ENCODE measurements at regions not wholly inside any gene's neighbourhood (a gene's known extent, or its start where the extent isn't known, plus 50 kb on each side); places are given as distances from the start of the nearest gene placed in this dataset.

DNA sequence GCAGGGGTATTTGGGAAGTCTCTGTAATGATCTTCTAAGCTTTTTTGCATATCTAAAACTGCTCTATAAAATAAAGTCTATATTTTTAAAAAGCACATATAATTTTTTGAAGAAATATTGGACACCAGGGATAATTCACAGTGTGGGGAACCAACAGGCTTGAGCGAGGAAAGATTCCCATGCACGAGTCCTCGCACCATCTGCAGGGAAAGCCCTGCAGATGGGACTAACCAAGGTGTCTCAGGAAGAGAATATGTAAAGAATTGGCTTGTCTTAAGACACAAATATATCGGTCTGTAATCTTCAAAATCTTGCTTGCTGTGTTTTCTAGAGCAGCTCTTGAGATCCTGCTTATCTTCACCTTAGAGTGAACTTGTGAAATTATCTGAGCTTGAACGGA is 77.2 kb upstream of the SEMA6D start:
- no TSS peak for BruUV-seq (replicated peaks)
- no peak for TF ChIP-seq EZH2phosphoT487 (IDR thresholded peaks at IDR 0.05; ENCODE audit: borderline replicate concordance, low read depth, low read length)
- TF ChIP-seq, protein P1, sequence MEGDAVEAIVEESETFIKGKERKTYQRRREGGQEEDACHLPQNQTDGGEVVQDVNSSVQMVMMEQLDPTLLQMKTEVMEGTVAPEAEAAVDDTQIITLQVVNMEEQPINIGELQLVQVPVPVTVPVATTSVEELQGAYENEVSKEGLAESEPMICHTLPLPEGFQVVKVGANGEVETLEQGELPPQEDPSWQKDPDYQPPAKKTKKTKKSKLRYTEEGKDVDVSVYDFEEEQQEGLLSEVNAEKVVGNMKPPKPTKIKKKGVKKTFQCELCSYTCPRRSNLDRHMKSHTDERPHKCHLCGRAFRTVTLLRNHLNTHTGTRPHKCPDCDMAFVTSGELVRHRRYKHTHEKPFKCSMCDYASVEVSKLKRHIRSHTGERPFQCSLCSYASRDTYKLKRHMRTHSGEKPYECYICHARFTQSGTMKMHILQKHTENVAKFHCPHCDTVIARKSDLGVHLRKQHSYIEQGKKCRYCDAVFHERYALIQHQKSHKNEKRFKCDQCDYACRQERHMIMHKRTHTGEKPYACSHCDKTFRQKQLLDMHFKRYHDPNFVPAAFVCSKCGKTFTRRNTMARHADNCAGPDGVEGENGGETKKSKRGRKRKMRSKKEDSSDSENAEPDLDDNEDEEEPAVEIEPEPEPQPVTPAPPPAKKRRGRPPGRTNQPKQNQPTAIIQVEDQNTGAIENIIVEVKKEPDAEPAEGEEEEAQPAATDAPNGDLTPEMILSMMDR (conservative IDR thresholded peaks at IDR 0.05; ENCODE audit: low read length), result no peak

GRCh38 chr15:47640901-47641300 is 76.4 kb upstream of the SEMA6D start:
- Histone ChIP-seq H3K4me2 (ENCODE audit: low read length) (no peak overlapping the region), H3K36me3 (ENCODE audit: insufficient read depth, low read length) (no peaks in the 10 kb centered on the region), H2AFZ (ENCODE audit: low read length) (no peak overlapping the region), H3K9me3 (ENCODE audit: low read length) (no peaks in the 10 kb centered on the region), H3K4me1 (ENCODE audit: insufficient read depth, low read length, poor library complexity, severe bottlenecking) (no peaks in the 10 kb centered on the region), H3K79me2 (ENCODE audit: insufficient read depth, low read depth, low read length) (no peaks in the 10 kb centered on the region), H4K20me1 (ENCODE audit: insufficient read depth, low read length) (no peaks in the 10 kb centered on the region), H3K9me2 (ENCODE audit: insufficient read depth, low read length) (no peaks in the 10 kb centered on the region), H3K27ac (ENCODE audit: low read depth, low read length, poor library complexity, severe bottlenecking) (no peak overlapping the region), H3K4me3 (ENCODE audit: low read depth, low read length, poor library complexity, severe bottlenecking) (no peak overlapping the region)
- no TSS peak for BruUV-seq (replicated peaks)
- ChIA-PET POLR2A (interaction anchor here (0.8 kb wide), 1 partner anchor 79 kb away, joined by 3 read pairs; no protein-coding TSS in a partner anchor), CTCF (ENCODE audit: unreplicated experiment) (no interaction called here)
- DNase-seq (ENCODE audit: low spot score), result no peak
- TF ChIP-seq, protein P1 (conservative IDR thresholded peaks at IDR 0.05; ENCODE audit: low read length), result no peak
- TF ChIP-seq EZH2phosphoT487 (IDR thresholded peaks at IDR 0.05; ENCODE audit: borderline replicate concordance, low read depth, low read length), result no peak
- intact Hi-C loops (cut with micrococcal nuclease; ENCODE audit: unreplicated experiment), result no loop called here

More for the DNA sequence above, 77.2 kb upstream of the SEMA6D start:
- Histone ChIP-seq H3K36me3 (ENCODE audit: insufficient read depth, low read length) (no peaks in the 10 kb centered on the region), H3K27ac (ENCODE audit: low read depth, low read length, poor library complexity, severe bottlenecking) (no peak overlapping the region), H3K4me1 (ENCODE audit: insufficient read depth, low read length, poor library complexity, severe bottlenecking) (no peaks in the 10 kb centered on the region), H2AFZ (ENCODE audit: low read length) (no peak overlapping the region), H3K9me3 (ENCODE audit: low read length) (no peaks in the 10 kb centered on the region), H3K79me2 (ENCODE audit: insufficient read depth, low read depth, low read length) (no peaks in the 10 kb centered on the region), H3K4me3 (ENCODE audit: low read depth, low read length, poor library complexity, severe bottlenecking) (no peak overlapping the region), H3K9me2 (ENCODE audit: insufficient read depth, low read length) (no peaks in the 10 kb centered on the region), H4K20me1 (ENCODE audit: insufficient read depth, low read length) (no peaks in the 10 kb centered on the region), H3K4me2 (ENCODE audit: low read length) (no peak overlapping the region)
- intact Hi-C loops (cut with micrococcal nuclease; ENCODE audit: unreplicated experiment), result no loop called here
- no peak for DNase-seq (ENCODE audit: low spot score)
- CTCF ChIA-PET (ENCODE audit: unreplicated experiment), result no interaction called here
- POLR2A ChIA-PET, result no interaction called here

DNA sequence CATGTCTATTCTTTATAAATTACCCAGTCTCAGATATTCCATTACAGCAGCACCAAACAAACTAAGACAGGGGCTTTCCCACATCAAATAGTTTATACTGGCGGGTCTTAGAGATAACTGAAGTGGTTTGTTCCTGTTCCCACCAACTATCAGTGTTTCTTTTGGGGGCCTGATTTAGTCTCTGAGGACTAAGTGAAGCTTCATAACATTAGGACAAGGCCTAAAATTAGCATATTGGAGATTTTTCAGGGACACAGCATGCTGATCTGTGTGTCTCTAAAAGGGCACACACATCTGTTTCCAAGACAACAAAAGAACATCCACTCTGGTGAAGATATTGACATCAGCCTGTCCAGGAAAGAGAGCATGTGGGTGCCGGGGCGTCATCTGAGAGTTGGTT is 72.6 kb upstream of the SEMA6D start:
- CTCF ChIA-PET (ENCODE audit: unreplicated experiment), result no interaction called here
- no peaks in the 10 kb centered on the region for H3K79me2 ChIP-seq (ENCODE audit: insufficient read depth, low read depth, low read length)
- intact Hi-C loops (cut with micrococcal nuclease; ENCODE audit: unreplicated experiment), result no loop called here
- TF ChIP-seq, protein P1 (conservative IDR thresholded peaks at IDR 0.05; ENCODE audit: low read length), result no peak
- no peak for TF ChIP-seq EZH2phosphoT487 (IDR thresholded peaks at IDR 0.05; ENCODE audit: borderline replicate concordance, low read depth, low read length)
- DNase-seq (ENCODE audit: low spot score), result no peak
- no peaks in the 10 kb centered on the region for H3K4me1 ChIP-seq (ENCODE audit: insufficient read depth, low read length, poor library complexity, severe bottlenecking)
- H2AFZ ChIP-seq (ENCODE audit: low read length), result no peak overlapping the region
- no peaks in the 10 kb centered on the region for H3K36me3 ChIP-seq (ENCODE audit: insufficient read depth, low read length)
- H3K4me2 ChIP-seq (ENCODE audit: low read length), result no peak overlapping the region
- H3K9me2 ChIP-seq (ENCODE audit: insufficient read depth, low read length), result no peaks in the 10 kb centered on the region
- no TSS peak for BruUV-seq (replicated peaks)
- no peak overlapping the region for H3K4me3 ChIP-seq (ENCODE audit: low read depth, low read length, poor library complexity, severe bottlenecking)
- H3K9me3 ChIP-seq (ENCODE audit: low read length), result no peaks in the 10 kb centered on the region
- POLR2A ChIA-PET, result no interaction called here
- no peak overlapping the region for H3K27ac ChIP-seq (ENCODE audit: low read depth, low read length, poor library complexity, severe bottlenecking)
- H4K20me1 ChIP-seq (ENCODE audit: insufficient read depth, low read length), result no peaks in the 10 kb centered on the region

Measured in OCI-LY7 (cell line).